ENCODE measurements at regions not wholly inside any gene's neighbourhood (a gene's known extent, or its start where the extent isn't known, plus 50 kb on each side); places are given as distances from the start of the nearest gene placed in this dataset.

- ChIA-PET POLR2A (no interaction called here), CTCF (no interaction called here)
- Histone ChIP-seq H4K20me1 (replicated peaks; ENCODE audit: control insufficient read depth, extremely low read depth, insufficient read depth, low read length) (no peaks in the 10 kb centered on the region), H3K27me3 (ENCODE audit: control insufficient read depth in 2 of 2, insufficient read depth in 2 of 2, low read length in 2 of 2) (no peaks in the 10 kb centered on the region), H3K79me2 (ENCODE audit: control insufficient read depth, insufficient read depth, low read length) (no peaks in the 10 kb centered on the region), H3K4me3 (replicated peaks in 1 of 3; ENCODE audit: insufficient read depth in 1 of 3, low read depth in 1 of 3, low read length in 3 of 3) (no peak overlapping the region), H3K27ac (ENCODE audit: insufficient read depth, low read depth, low read length) (no peak overlapping the region), H3K9me1 (replicated peaks; ENCODE audit: control insufficient read depth, extremely low read depth, insufficient read depth, low read length) (no peaks in the 10 kb centered on the region), H3K36me3 (ENCODE audit: control insufficient read depth in 2 of 2, extremely low read depth in 1 of 2, insufficient read depth in 2 of 2, low read length in 2 of 2) (no peaks in the 10 kb centered on the region), H3K4me2 (ENCODE audit: insufficient read depth, low read length) (no peak overlapping the region), H3K4me1 (ENCODE audit: control insufficient read depth, extremely low read depth, insufficient read depth, low read length) (no peaks in the 10 kb centered on the region), H2AFZ (ENCODE audit: low read depth, low read length) (no peak overlapping the region), H3K9ac (replicated peaks; ENCODE audit: extremely low read depth, insufficient read depth, low read length) (no peak overlapping the region), H3K9me3 (replicated peaks; ENCODE audit: control insufficient read depth, insufficient read depth, low read length) (no peaks in the 10 kb centered on the region)
- dilution Hi-C loops (cut with MboI; ENCODE audit: extremely low pct_ligation_motif_present, low sequenced_read_pairs), result no loop called here
- no peak for TF ChIP-seq POLR2AphosphoS5 (IDR thresholded peaks at IDR 0.05; ENCODE audit: insufficient read depth, low read depth, low read length)
- TF ChIP-seq MYC (IDR thresholded peaks at IDR 0.05; ENCODE audit: low read depth, low read length), result no peak
- no peak for TF ChIP-seq MAX (IDR thresholded peaks at IDR 0.05; ENCODE audit: insufficient read depth, insufficient read length)
- TF ChIP-seq GATA2 (IDR thresholded peaks at IDR 0.05; ENCODE audit: insufficient read depth, insufficient read length, low read depth, low read length), result no peak
- no peak for TF ChIP-seq CTCF (IDR thresholded peaks at IDR 0.05; ENCODE audit: extremely low read depth in 1 of 2, insufficient read depth in 1 of 2, low read depth in 1 of 2, low read length in 2 of 2)
- no peak for TF ChIP-seq POLR2A (IDR thresholded peaks at IDR 0.05; ENCODE audit: low read depth, low read length)
- no peak for TF ChIP-seq JUN (IDR thresholded peaks at IDR 0.05; ENCODE audit: borderline replicate concordance, insufficient read depth, insufficient read length, low read depth)
- no peak for TF ChIP-seq EZH2 (IDR thresholded peaks at IDR 0.05; ENCODE audit: borderline replicate concordance, low read depth, low read length, severe bottlenecking)
- TF ChIP-seq FOS (IDR thresholded peaks at IDR 0.05; ENCODE audit: borderline replicate concordance, insufficient read depth, low read length), result no peak
- FAIRE-seq (no peak), DNase-seq (ENCODE audit: low read depth, low spot score) (no peak)
- BruUV-seq (replicated peaks), result no TSS peak
- intact Hi-C loops (cut with micrococcal nuclease), result no loop called here
Observed at GRCh38 chr6:103722683-103723082, 1137.0 kb downstream of the HACE1 start.

Data from endothelial cell of umbilical vein (primary cell).